Endothelial cell (in vitro differentiated cells): ENCODE measurements at regions not wholly inside any gene's neighbourhood (a gene's known extent, or its start where the extent isn't known, plus 50 kb on each side); places are given as distances from the start of the nearest gene placed in this dataset.

Source experiments
- DNase-seq: peaks from one replicate; pipeline ENCODE4 v3.0.0; 2021; ENCODE audit warnings: low spot score
- H3K27ac Mint-ChIP-seq: one replicate; pipeline ENCODE4 v1.8.0; 2021; ENCODE audit warnings: mixed read lengths, inconsistent platforms; ENCODE audit not compliant: unreplicated experiment
- H3K27me3 Mint-ChIP-seq: one replicate; pipeline ENCODE4 v1.8.0; 2021; ENCODE audit warnings: mild to moderate bottlenecking, moderate library complexity, mixed read lengths, inconsistent platforms; ENCODE audit not compliant: unreplicated experiment
- H3K36me3 Mint-ChIP-seq: one replicate; pipeline ENCODE4 v1.8.0; 2021; ENCODE audit warnings: mild to moderate bottlenecking, low read depth, mixed read lengths, inconsistent platforms; ENCODE audit not compliant: unreplicated experiment
- H3K4me1 Mint-ChIP-seq: one replicate; pipeline ENCODE4 v1.8.0; 2021; ENCODE audit warnings: mild to moderate bottlenecking, mixed read lengths, inconsistent platforms; ENCODE audit not compliant: unreplicated experiment
- H3K4me3 Mint-ChIP-seq: one replicate; pipeline ENCODE4 v1.8.0; 2021; ENCODE audit warnings: mild to moderate bottlenecking, mixed read lengths, inconsistent platforms; ENCODE audit not compliant: unreplicated experiment
- H3K9me3 Mint-ChIP-seq: one replicate; pipeline ENCODE4 v1.8.0; 2021; ENCODE audit warnings: mixed read lengths, inconsistent platforms; ENCODE audit not compliant: unreplicated experiment
- CTCF ChIP-seq: fragments of 200-600 bp; sonication (generic); IDR thresholded peaks from one replicate; pipeline ENCODE4 v1.5.0; 2021; ENCODE audit warnings: antibody characterized with exemption; ENCODE audit not compliant: unreplicated experiment

DNA sequence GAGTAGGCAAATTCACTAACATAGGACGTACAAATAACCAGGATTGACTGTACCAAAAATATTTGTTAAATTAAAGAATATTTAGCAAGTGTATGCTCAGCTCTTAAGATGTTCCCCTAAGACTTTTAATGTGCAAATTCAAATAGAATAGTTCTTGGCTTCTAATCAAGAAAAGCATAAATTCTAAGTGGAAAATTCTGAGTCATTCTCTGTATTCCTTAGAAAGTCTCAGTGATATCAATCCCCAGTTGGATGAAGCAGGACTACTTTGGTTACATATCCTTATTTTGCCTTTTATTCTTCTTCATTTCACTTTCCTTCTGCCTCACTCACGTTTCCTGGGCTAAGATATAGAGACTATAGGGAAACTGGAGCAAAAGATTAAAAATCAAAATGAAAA, 130.2 kb downstream of the IFI44 start:
- no peak for TF ChIP-seq CTCF
- no peaks in the 10 kb centered on the region for H3K4me1 Mint-ChIP-seq
- no peaks in the 10 kb centered on the region for H3K36me3 Mint-ChIP-seq
- H3K9me3 Mint-ChIP-seq, result no peaks in the 10 kb centered on the region
- H3K27me3 Mint-ChIP-seq, result no peaks in the 10 kb centered on the region
- H3K4me3 Mint-ChIP-seq, result no peak overlapping the region
- DNase-seq, result no peak
- no peak overlapping the region for H3K27ac Mint-ChIP-seq

GRCh38 chr1:78787544-78787943, 137.9 kb downstream of the IFI44 start:
- H3K4me1 Mint-ChIP-seq, result no peaks in the 10 kb centered on the region
- no peak for DNase-seq
- H3K27me3 Mint-ChIP-seq, result no peaks in the 10 kb centered on the region
- H3K36me3 Mint-ChIP-seq, result no peaks in the 10 kb centered on the region
- no peak overlapping the region for H3K27ac Mint-ChIP-seq
- no peak for TF ChIP-seq CTCF
- no peak overlapping the region for H3K4me3 Mint-ChIP-seq
- no peaks in the 10 kb centered on the region for H3K9me3 Mint-ChIP-seq

- Mint-ChIP-seq H3K4me3 (no peak overlapping the region), H3K27me3 (no peaks in the 10 kb centered on the region), H3K27ac (no peak overlapping the region), H3K9me3 (no peaks in the 10 kb centered on the region), H3K4me1 (no peaks in the 10 kb centered on the region), H3K36me3 (no peaks in the 10 kb centered on the region)
- no peak for TF ChIP-seq CTCF
- DNase-seq, result no peak
These were observed 140.5 kb downstream of the IFI44 start for GRCh38 chr1:78790174-78790573.

DNA sequence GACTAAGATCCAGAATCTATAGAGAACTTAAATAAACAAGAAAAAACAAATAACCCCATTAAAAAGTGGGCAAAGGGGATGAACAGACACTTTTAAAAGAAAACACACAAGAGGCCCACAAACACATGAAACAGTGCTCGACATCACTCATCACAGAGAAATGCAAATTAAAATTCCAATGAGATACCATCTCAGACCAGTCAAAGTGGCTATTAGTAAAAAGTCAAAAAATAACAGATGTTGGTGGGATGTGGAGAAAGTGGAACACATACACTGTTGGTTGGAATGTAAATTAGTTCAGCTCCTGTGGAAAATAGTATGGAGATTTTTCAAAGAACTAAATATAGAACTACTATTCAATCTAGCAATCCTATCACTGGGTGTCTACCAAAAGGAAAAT, 143.1 kb downstream of the IFI44 start:
- H3K4me1 Mint-ChIP-seq, result no peaks in the 10 kb centered on the region
- no peak for TF ChIP-seq CTCF

GRCh38 chr1:78797108-78797781, 147.6 kb downstream of the IFI44 start:
- H3K4me3 Mint-ChIP-seq, result no peak overlapping the region
- TF ChIP-seq CTCF, result no peak
- no peaks in the 10 kb centered on the region for H3K9me3 Mint-ChIP-seq
- no peaks in the 10 kb centered on the region for H3K27me3 Mint-ChIP-seq
- H3K4me1 Mint-ChIP-seq, result no peaks in the 10 kb centered on the region
- H3K36me3 Mint-ChIP-seq, result no peaks in the 10 kb centered on the region
- no peak overlapping the region for H3K27ac Mint-ChIP-seq
- DNase-seq, result no peak

More for the DNA sequence above, 143.1 kb downstream of the IFI44 start:
- H3K27me3 Mint-ChIP-seq, result no peaks in the 10 kb centered on the region
- H3K4me3 Mint-ChIP-seq, result no peak overlapping the region
- H3K9me3 Mint-ChIP-seq, result no peaks in the 10 kb centered on the region
- DNase-seq, result no peak
- no peak overlapping the region for H3K27ac Mint-ChIP-seq
- H3K36me3 Mint-ChIP-seq, result no peaks in the 10 kb centered on the region
